ENCODE measurements at regions not wholly inside any gene's neighbourhood (a gene's known extent, or its start where the extent isn't known, plus 50 kb on each side); places are given as distances from the start of the nearest gene placed in this dataset.

DNA sequence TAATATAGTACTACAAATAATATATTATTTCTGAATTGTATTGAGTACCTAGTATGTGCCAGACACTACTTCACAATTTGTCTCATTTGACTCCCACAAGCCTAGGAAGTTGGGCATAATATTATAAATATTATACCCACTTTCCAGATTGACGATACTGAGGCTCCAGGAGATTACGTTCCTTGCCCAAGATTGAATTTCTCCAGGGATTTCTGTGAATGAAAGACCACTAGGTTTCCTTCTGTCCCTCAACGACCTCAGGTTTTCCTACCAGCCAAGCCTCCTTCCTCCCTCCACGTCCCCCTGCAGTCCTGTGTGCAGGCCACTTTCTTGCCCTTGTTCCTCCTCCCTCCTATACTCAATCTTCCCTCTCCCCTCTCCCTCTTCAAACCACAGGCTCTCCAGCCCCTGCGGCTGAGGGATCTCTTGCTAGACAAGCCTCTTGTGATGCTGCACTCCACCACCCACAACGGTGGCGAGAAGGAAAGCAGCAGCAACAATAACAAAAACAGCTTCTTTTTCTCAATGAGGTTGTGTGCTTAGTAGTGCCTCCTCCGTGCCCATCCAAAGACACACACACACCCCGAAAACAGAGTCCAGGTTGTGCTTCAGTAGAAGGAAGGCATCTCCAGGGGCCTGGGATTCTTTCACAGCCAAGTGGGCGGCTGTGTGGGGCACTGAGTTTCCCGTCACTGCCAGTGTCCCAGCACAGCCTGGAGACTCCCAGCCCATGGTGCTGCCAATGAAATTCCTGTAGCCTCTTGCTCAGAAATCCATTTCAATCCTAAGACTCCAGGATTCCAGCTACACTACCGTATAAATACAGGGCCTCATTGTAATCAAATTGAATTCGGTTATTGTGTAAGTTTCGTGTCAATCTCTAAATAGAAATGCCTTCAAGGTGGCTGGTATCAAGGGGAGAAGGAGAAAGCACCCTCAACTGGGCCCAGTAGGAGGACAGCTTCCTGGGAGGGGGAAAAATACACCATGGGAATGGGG is 94.4 kb downstream of the NCR2 start:
- H3K27me3 ChIP-seq (ENCODE audit: insufficient read depth, low read length) = peaks cover 69% of the 10 kb centered on the region
- 57% methylated on average over 14 of the region's 14 CpGs for WGBS
- H3K27ac ChIP-seq (ENCODE audit: low read depth, low read length) = no peak overlapping the region
- H3K4me1 ChIP-seq (ENCODE audit: insufficient read depth, low read length) = peaks cover 30% of the 10 kb centered on the region
- no peaks in the 10 kb centered on the region for H3K9me3 ChIP-seq (ENCODE audit: insufficient read depth, low read depth, low read length)
- no peak overlapping the region for H3K9ac ChIP-seq (ENCODE audit: low read depth, low read length)
- no peak overlapping the region for H3K4me3 ChIP-seq (ENCODE audit: low read length)
- no peaks in the 10 kb centered on the region for H3K36me3 ChIP-seq (ENCODE audit: insufficient read depth, low read length)

DNA sequence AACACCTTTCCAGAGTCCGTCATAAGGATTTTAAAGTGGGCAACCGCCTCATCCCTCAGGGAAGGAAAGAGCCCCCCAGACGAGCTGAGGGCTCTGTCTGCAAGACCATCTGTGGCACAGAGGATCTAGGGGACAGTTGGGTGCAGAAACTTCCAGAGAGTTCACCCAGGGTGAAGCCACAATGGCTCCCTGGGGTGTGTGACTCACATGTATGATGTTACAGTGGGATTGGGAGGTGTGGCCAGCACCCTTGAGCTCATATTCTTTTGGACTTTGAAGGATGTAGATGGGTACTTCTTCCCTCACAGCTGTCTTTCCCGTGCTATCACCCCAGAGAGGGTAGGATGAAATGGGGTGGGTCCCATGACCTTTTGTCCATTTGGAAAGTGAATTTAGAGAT is 95.5 kb downstream of the NCR2 start:
- H3K27ac ChIP-seq (ENCODE audit: low read depth, low read length) = no peak overlapping the region
- 85% methylated on average over 4 of the region's 4 CpGs for WGBS
- peaks cover 36% of the 10 kb centered on the region for H3K4me1 ChIP-seq (ENCODE audit: insufficient read depth, low read length)
- H3K27me3 ChIP-seq (ENCODE audit: insufficient read depth, low read length) = peaks cover 59% of the 10 kb centered on the region
- no peak overlapping the region for H3K4me3 ChIP-seq (ENCODE audit: low read length)
- no peak overlapping the region for H3K9ac ChIP-seq (ENCODE audit: low read depth, low read length)
- no peaks in the 10 kb centered on the region for H3K36me3 ChIP-seq (ENCODE audit: insufficient read depth, low read length)
- no peaks in the 10 kb centered on the region for H3K9me3 ChIP-seq (ENCODE audit: insufficient read depth, low read depth, low read length)

DNA sequence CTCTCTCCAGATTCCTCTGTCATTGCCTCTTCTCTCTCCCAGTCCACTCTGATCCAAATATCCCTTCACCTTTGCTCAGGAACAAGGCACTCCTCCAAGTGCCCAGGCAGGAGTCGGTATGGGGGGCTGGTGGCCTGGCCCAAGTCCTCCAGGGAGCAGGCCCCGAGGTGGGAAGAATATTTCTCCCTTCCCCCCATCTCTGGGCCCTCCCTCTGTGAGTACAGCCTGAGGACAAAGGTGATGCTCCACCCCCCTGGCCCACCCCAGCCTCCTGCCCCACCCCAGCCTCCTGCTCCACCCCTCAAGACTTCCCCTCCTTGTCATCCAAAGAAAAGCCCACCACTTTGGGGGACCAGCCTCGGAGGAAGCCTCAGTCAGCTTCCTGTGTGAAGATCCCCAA is 96.9 kb downstream of the NCR2 start:
- 28% methylated on average over 3 of the region's 3 CpGs for WGBS
- H3K36me3 ChIP-seq (ENCODE audit: insufficient read depth, low read length) = no peaks in the 10 kb centered on the region
- H3K4me1 ChIP-seq (ENCODE audit: insufficient read depth, low read length) = peaks cover 34% of the 10 kb centered on the region
- H3K9ac ChIP-seq (ENCODE audit: low read depth, low read length) = no peak overlapping the region
- no peak overlapping the region for H3K27ac ChIP-seq (ENCODE audit: low read depth, low read length)
- no peaks in the 10 kb centered on the region for H3K9me3 ChIP-seq (ENCODE audit: insufficient read depth, low read depth, low read length)
- H3K4me3 ChIP-seq (ENCODE audit: low read length) = no peak overlapping the region
- H3K27me3 ChIP-seq (ENCODE audit: insufficient read depth, low read length) = peaks cover 45% of the 10 kb centered on the region

DNA sequence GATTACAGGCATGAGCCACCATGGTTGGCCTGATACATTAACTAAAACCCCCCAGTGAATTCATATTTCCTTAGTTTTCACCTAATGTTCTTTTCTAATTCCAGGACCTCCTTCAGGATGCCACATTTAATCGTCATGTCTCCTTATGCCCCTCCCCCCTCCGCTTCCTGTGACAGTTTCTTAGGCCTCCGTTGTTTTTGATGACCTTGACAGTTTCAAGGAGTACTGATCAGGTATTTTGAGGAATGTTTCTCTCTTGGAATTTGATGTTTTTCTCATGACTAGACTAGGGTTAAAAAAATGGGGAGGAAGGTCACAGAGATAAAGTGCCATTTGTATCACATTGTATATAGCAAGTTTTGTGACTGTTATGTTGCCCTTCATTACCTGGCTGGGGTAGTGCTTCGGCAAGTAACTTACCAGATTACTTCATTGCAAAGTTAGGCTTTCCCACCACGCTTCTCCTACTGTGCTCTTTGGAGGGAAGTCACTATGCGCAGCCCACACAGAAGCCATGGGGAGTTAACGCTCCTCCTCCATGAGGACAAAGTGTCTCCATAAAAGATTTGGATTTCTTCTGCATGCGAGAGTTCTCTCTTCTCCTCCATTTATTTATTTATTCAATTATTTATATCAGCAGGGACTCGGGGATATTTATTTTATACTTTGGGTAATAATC is 99.5 kb downstream of the NCR2 start:
- peaks cover 20% of the 10 kb centered on the region for H3K4me1 ChIP-seq (ENCODE audit: insufficient read depth, low read length)
- H3K27me3 ChIP-seq (ENCODE audit: insufficient read depth, low read length) = peaks cover 28% of the 10 kb centered on the region
- WGBS = 45% methylated on average over 7 of the region's 9 CpGs

DNA sequence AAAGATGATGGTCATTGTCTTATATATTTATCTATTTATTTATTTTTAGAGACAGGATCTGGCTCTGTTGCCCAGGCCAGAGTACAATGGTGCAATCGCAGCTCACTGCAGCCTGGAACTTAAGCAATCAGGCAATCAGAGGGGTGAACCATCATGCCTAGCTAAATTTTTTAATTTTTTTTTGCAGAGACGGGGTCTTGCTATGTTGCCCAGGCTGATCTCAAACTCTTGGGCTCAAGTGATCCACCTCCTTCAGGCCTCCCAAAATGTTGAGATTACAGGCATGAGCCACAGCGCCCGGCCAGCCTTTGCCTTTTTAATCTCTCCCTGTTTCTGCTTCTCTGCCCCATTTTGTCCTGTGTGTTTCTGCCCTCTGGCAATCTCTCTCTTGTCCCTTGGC is 102.2 kb downstream of the NCR2 start:
- H3K9me3 ChIP-seq (ENCODE audit: insufficient read depth, low read depth, low read length) = no peaks in the 10 kb centered on the region
- no peaks in the 10 kb centered on the region for H3K36me3 ChIP-seq (ENCODE audit: insufficient read depth, low read length)
- H3K4me3 ChIP-seq (ENCODE audit: low read length) = no peak overlapping the region
- H3K27me3 ChIP-seq (ENCODE audit: insufficient read depth, low read length) = peaks cover 17% of the 10 kb centered on the region
- no peak overlapping the region for H3K27ac ChIP-seq (ENCODE audit: low read depth, low read length)
- H3K9ac ChIP-seq (ENCODE audit: low read depth, low read length) = no peak overlapping the region
- peaks cover 8% of the 10 kb centered on the region for H3K4me1 ChIP-seq (ENCODE audit: insufficient read depth, low read length)
- 89% methylated on average over 4 of the region's 4 CpGs for WGBS

More for the DNA sequence above, 99.5 kb downstream of the NCR2 start:
- H3K4me3 ChIP-seq (ENCODE audit: low read length) = no peak overlapping the region
- H3K36me3 ChIP-seq (ENCODE audit: insufficient read depth, low read length) = no peaks in the 10 kb centered on the region
- H3K9me3 ChIP-seq (ENCODE audit: insufficient read depth, low read depth, low read length) = no peaks in the 10 kb centered on the region
- H3K9ac ChIP-seq (ENCODE audit: low read depth, low read length) = no peak overlapping the region
- no peak overlapping the region for H3K27ac ChIP-seq (ENCODE audit: low read depth, low read length)

DNA sequence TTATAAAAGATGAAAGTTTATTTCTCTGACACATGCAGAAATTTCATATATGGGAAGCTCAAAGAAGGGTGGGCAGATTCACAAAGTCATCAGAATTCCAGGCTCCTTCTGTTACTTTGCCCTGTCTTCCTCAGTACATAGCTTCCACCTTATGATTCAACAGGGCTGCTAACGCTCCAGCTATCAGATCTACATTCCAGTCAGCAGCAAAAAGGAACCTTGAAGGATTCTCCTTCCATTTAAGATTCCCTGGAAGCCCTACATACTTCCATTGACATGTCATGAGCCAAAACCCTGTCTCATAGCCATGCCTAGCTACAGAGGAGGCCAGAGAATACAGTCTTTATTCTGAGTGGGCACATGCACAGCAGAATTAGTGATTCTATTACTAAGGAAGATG is 103.3 kb downstream of the NCR2 start:
- H3K36me3 ChIP-seq (ENCODE audit: insufficient read depth, low read length) = no peaks in the 10 kb centered on the region
- no peak overlapping the region for H3K4me3 ChIP-seq (ENCODE audit: low read length)
- H3K4me1 ChIP-seq (ENCODE audit: insufficient read depth, low read length) = peaks cover 12% of the 10 kb centered on the region
- H3K9ac ChIP-seq (ENCODE audit: low read depth, low read length) = no peak overlapping the region
- H3K27ac ChIP-seq (ENCODE audit: low read depth, low read length) = no peak overlapping the region
- H3K9me3 ChIP-seq (ENCODE audit: insufficient read depth, low read depth, low read length) = no peaks in the 10 kb centered on the region
- WGBS = 85% methylated on average over 1 of the region's 1 CpG
- peaks cover 21% of the 10 kb centered on the region for H3K27me3 ChIP-seq (ENCODE audit: insufficient read depth, low read length)

DNA sequence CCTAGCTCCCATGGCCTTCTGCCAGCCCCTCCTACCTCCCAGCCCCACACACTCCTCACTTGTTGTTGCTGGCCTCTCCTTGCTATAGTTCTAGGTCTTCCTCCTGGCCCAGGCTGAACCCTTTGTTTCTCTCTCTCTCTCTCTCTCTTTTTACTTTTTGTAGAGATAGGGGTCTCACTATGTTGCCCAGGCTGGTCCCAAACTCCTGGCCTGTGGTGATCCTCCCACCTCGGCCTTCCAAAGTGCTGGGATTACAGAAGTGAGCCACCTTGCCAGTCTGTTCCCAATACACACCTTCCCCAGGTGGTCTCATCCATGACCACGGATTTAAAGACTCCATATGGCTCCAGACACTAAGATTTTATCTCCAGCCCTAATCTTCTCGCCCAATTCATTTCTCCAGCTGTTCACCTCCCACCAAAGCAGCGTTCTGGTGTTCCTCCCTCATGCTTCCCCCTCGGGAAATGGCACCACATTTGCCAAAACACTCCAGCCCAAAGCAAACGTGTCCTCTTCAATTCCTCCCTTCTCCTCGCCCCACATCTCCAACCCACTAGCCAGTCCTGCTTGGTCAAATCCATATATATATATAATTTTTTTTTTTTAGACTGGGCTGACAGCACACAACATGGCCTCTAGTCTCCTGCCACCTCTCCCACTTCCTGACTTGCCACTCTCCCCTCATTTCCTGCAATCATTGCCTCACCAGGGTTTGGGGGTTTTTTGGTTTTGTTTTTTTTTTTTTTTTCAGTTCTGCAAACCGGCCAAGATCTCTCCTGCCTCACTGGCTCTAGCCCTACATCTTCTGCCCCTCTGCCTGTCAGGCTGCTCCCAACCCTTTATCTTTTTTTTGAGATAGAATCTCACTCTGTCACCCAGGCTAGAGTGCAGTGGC is 104.4 kb downstream of the NCR2 start:
- Histone ChIP-seq H3K9me3 (ENCODE audit: insufficient read depth, low read depth, low read length) (no peaks in the 10 kb centered on the region), H3K27me3 (ENCODE audit: insufficient read depth, low read length) (peaks cover 31% of the 10 kb centered on the region), H3K36me3 (ENCODE audit: insufficient read depth, low read length) (no peaks in the 10 kb centered on the region), H3K4me3 (ENCODE audit: low read length) (no peak overlapping the region), H3K4me1 (ENCODE audit: insufficient read depth, low read length) (peaks cover 21% of the 10 kb centered on the region), H3K27ac (ENCODE audit: low read depth, low read length) (no peak overlapping the region), H3K9ac (ENCODE audit: low read depth, low read length) (no peak overlapping the region)
- WGBS = 61% methylated on average over 8 of the region's 8 CpGs

DNA sequence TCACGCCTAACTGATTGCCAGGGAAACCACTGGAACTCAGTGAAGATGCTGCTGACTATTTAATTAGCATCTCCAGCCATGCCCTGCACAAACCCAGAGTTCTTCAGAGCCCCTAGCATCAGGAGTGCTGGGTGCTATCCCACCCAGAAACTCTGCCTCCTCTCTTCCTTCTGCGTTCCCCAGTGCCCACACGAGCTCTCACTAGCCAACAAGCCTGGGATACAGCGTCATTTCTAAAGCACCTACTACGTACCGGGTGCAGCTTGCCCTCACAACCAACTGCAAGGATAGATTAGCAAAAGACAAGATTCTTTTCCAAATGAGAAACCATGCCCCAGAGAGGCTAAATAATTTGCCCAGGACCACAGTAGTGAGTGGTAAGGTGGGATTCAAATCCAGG is 105.2 kb upstream of the FOXP4 start:
- Histone ChIP-seq H3K9ac (ENCODE audit: low read depth, low read length) (no peak overlapping the region), H3K27me3 (ENCODE audit: insufficient read depth, low read length) (peaks cover 41% of the 10 kb centered on the region), H3K9me3 (ENCODE audit: insufficient read depth, low read depth, low read length) (no peaks in the 10 kb centered on the region), H3K4me1 (ENCODE audit: insufficient read depth, low read length) (peaks cover 17% of the 10 kb centered on the region), H3K36me3 (ENCODE audit: insufficient read depth, low read length) (no peaks in the 10 kb centered on the region), H3K4me3 (ENCODE audit: low read length) (no peak overlapping the region), H3K27ac (ENCODE audit: low read depth, low read length) (no peak overlapping the region)
- WGBS = 92% methylated on average over 6 of the region's 6 CpGs

DNA sequence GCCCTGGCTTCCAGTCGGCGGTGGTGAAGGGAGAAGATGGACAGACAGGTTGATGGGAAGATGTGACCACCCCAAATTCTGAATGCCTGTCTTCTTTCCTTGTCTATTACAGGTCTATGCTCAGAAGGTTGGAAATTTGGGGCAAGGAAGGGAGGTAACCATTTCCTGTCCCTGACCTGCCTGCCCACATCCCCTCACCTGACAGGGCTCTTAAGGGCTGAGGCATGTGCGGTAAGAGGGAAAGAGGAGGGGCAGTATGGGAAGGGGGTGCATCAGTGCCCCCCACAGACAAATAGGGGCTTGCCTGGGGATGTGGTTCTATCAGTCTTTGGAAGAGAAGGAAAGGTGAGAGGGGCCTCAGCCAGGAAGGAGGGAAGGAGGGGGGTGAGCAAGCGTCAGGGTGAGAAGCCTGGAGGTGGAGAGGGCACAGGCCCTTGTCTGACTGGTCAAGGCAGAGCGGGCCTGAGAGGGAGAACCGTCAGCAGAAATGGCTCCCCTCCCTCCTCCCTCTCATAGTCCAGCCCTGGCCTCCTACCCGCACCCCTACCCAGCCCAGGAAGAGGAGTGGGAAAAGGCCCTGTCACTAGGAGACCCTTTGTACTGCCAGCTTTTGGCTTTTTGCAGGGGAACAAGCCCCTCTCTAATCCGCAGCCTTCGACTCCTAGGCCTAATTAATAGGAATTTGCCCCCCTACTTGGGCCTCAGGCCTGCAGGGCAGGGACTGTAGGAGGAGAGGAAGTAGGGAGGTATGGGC is 104.4 kb upstream of the FOXP4 start:
- Histone ChIP-seq H3K4me1 (ENCODE audit: insufficient read depth, low read length) (peaks cover 17% of the 10 kb centered on the region), H3K27ac (ENCODE audit: low read depth, low read length) (no peak overlapping the region), H3K27me3 (ENCODE audit: insufficient read depth, low read length) (peaks cover 41% of the 10 kb centered on the region), H3K4me3 (ENCODE audit: low read length) (no peak overlapping the region), H3K36me3 (ENCODE audit: insufficient read depth, low read length) (no peaks in the 10 kb centered on the region), H3K9ac (ENCODE audit: low read depth, low read length) (no peak overlapping the region), H3K9me3 (ENCODE audit: insufficient read depth, low read depth, low read length) (no peaks in the 10 kb centered on the region)
- 75% methylated on average over 9 of the region's 9 CpGs for WGBS

DNA sequence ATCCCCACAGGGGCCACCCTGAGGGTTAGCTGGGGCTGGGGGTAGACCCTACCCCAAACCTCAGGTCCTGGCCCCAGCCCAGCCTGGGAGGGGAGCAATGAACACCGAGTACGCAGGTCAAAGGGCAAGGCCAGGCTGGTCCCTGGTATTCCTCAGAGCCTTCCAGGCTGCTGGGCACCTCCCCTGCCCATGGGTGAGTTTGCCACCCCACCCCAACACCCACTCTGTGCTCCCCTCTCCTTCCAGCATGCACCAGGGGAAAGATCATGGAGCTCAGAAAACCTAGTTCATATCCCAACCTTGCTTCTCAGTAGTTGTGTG is 103.9 kb upstream of the FOXP4 start:
- Histone ChIP-seq H3K4me1 (ENCODE audit: insufficient read depth, low read length) (peaks cover 17% of the 10 kb centered on the region), H3K27ac (ENCODE audit: low read depth, low read length) (no peak overlapping the region), H3K36me3 (ENCODE audit: insufficient read depth, low read length) (no peaks in the 10 kb centered on the region), H3K9me3 (ENCODE audit: insufficient read depth, low read depth, low read length) (no peaks in the 10 kb centered on the region), H3K9ac (ENCODE audit: low read depth, low read length) (no peak overlapping the region), H3K27me3 (ENCODE audit: insufficient read depth, low read length) (peaks cover 41% of the 10 kb centered on the region), H3K4me3 (ENCODE audit: low read length) (no peak overlapping the region)
- WGBS = 94% methylated on average over 2 of the region's 2 CpGs
